MCF 10A (cell line): ENCODE measurements at regions not wholly inside any gene's neighbourhood (a gene's known extent, or its start where the extent isn't known, plus 50 kb on each side); places are given as distances from the start of the nearest gene placed in this dataset.

Experiments
- BruUV-seq: library from RNA; stranded (reverse); fragments of 400-500 nt; replicated peaks from 2 replicates; lab custom pipeline; 2021; lab: Mats Ljungman, UMichigan
- CTCF ChIA-PET: fragments of 300-600 bp; sonication (Branson Sonifier 250); formaldehyde crosslinking; extraction: SDS; loops from one replicate; lab custom pipeline; 2021; ENCODE audit warnings: antibody characterized with exemption, inconsistent platforms; lab: Yijun Ruan, JAX
- POLR2A ChIA-PET: fragments of 300-600, 350-650 bp; sonication (Branson Sonifier 250); formaldehyde crosslinking; extraction: SDS; loops from one replicate; lab custom pipeline; 2020; ENCODE audit warnings: antibody characterized with exemption, inconsistent platforms; lab: Yijun Ruan, JAX
- DNase-seq: peaks from one replicate; pipeline ENCODE4 v3.0.0-alpha.2; 2018; ENCODE audit not compliant: unreplicated experiment
- H3K27ac Mint-ChIP-seq: one replicate; pipeline ENCODE4 v1.8.0; 2022; ENCODE audit warnings: mild to moderate bottlenecking, low read depth, mixed read lengths; ENCODE audit not compliant: unreplicated experiment
- H3K27me3 Mint-ChIP-seq: one replicate; pipeline ENCODE4 v1.8.0; 2022; ENCODE audit warnings: mixed read lengths; ENCODE audit not compliant: insufficient read depth, unreplicated experiment
- H3K36me3 Mint-ChIP-seq: one replicate; pipeline ENCODE4 v1.8.0; 2022; ENCODE audit warnings: mild to moderate bottlenecking, moderate library complexity, mixed read lengths; ENCODE audit not compliant: insufficient read depth, unreplicated experiment
- H3K4me1 Mint-ChIP-seq: one replicate; pipeline ENCODE4 v1.8.0; 2022; ENCODE audit warnings: mixed read lengths; ENCODE audit not compliant: insufficient read depth, unreplicated experiment
- H3K4me3 Mint-ChIP-seq: one replicate; pipeline ENCODE4 v1.8.0; 2022; ENCODE audit warnings: mild to moderate bottlenecking, moderate library complexity, mixed read lengths; ENCODE audit not compliant: unreplicated experiment
- H3K9me3 Mint-ChIP-seq: one replicate; pipeline ENCODE4 v1.8.0; 2022; ENCODE audit warnings: mixed read lengths; ENCODE audit not compliant: unreplicated experiment
- intact Hi-C: fragments of 100-400 bp; cut with micrococcal nuclease; formaldehyde crosslinking; loops from 2 replicates; pipeline ENCODE4 v1.14.1; 2022
- TF ChIP-seq, protein P1 (sequence below): fragments of 200-600 bp; IDR thresholded peaks from one replicate; pipeline ENCODE4 v1.8.0; 2022; ENCODE audit warnings: antibody characterized with exemption, mild to moderate bottlenecking; ENCODE audit not compliant: unreplicated experiment

- TF ChIP-seq, protein P1, sequence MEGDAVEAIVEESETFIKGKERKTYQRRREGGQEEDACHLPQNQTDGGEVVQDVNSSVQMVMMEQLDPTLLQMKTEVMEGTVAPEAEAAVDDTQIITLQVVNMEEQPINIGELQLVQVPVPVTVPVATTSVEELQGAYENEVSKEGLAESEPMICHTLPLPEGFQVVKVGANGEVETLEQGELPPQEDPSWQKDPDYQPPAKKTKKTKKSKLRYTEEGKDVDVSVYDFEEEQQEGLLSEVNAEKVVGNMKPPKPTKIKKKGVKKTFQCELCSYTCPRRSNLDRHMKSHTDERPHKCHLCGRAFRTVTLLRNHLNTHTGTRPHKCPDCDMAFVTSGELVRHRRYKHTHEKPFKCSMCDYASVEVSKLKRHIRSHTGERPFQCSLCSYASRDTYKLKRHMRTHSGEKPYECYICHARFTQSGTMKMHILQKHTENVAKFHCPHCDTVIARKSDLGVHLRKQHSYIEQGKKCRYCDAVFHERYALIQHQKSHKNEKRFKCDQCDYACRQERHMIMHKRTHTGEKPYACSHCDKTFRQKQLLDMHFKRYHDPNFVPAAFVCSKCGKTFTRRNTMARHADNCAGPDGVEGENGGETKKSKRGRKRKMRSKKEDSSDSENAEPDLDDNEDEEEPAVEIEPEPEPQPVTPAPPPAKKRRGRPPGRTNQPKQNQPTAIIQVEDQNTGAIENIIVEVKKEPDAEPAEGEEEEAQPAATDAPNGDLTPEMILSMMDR = no peak
- Mint-ChIP-seq H3K27me3 (peaks cover 45% of the 10 kb centered on the region), H3K4me1 (no peaks in the 10 kb centered on the region), H3K36me3 (no peaks in the 10 kb centered on the region), H3K4me3 (no peak overlapping the region), H3K9me3 (peaks cover 8% of the 10 kb centered on the region), H3K27ac (no peak overlapping the region)
- POLR2A ChIA-PET = no interaction called here
- intact Hi-C loops = no loop called here
- no peak for DNase-seq
- BruUV-seq = no TSS peak
- CTCF ChIA-PET = interaction anchor here (0.7 kb wide), 1 partner anchor 40 kb away, joined by 3 read pairs; no protein-coding TSS in a partner anchor
These were observed 226.7 kb upstream of the PKDCC start for GRCh38 chr2:41821167-41821566.

GRCh38 chr2:41826921-41827320, 220.9 kb upstream of the PKDCC start:
- ChIA-PET CTCF (interaction anchor here (0.7 to 1.2 kb wide), 3 partner anchors 13 to 27 kb away, joined by 3 to 5 read pairs (median 3); no protein-coding TSS in a partner anchor), POLR2A (no interaction called here)
- Mint-ChIP-seq H3K4me1 (no peaks in the 10 kb centered on the region), H3K9me3 (no peaks in the 10 kb centered on the region), H3K27me3 (peaks cover 41% of the 10 kb centered on the region), H3K27ac (no peak overlapping the region), H3K4me3 (no peak overlapping the region), H3K36me3 (no peaks in the 10 kb centered on the region)
- TF ChIP-seq, protein P1 = no peak
- intact Hi-C loops = no loop called here
- no peak for DNase-seq
- no TSS peak for BruUV-seq

GRCh38 chr2:41827354-41827971, 220.4 kb upstream of the PKDCC start:
- intact Hi-C loops = no loop called here
- Mint-ChIP-seq H3K27me3 (peaks cover 41% of the 10 kb centered on the region), H3K4me3 (no peak overlapping the region), H3K36me3 (no peaks in the 10 kb centered on the region), H3K4me1 (no peaks in the 10 kb centered on the region), H3K27ac (no peak overlapping the region), H3K9me3 (no peaks in the 10 kb centered on the region)
- ChIA-PET POLR2A (no interaction called here), CTCF (interaction anchor here (0.7 to 1.2 kb wide), 2 partner anchors 13 to 27 kb away, joined by 3 read pairs; no protein-coding TSS in a partner anchor)
- TF ChIP-seq, protein P1 = no peak
- no peak for DNase-seq
- no TSS peak for BruUV-seq

GRCh38 chr2:41828052-41828643, 219.7 kb upstream of the PKDCC start:
- TF ChIP-seq, protein P1 = no peak
- Mint-ChIP-seq H3K36me3 (no peaks in the 10 kb centered on the region), H3K27ac (no peak overlapping the region), H3K4me3 (no peak overlapping the region), H3K9me3 (no peaks in the 10 kb centered on the region), H3K4me1 (no peaks in the 10 kb centered on the region), H3K27me3 (peaks cover 42% of the 10 kb centered on the region)
- ChIA-PET POLR2A (no interaction called here), CTCF (no interaction called here)
- BruUV-seq = no TSS peak
- intact Hi-C loops = no loop called here
- no peak for DNase-seq
